GM20000 (cell line): ENCODE measurements at regions not wholly inside any gene's neighbourhood (a gene's known extent, or its start where the extent isn't known, plus 50 kb on each side); places are given as distances from the start of the nearest gene placed in this dataset.

Experiments used
- DNase-seq: peaks from one replicate; pipeline ENCODE4 v3.0.0; 2012; ENCODE audit warnings: low spot score
- CTCF ChIP-seq: IDR thresholded peaks from 2 replicates; pipeline ENCODE4 v1.5.1; 2012; ENCODE audit warnings: mild to moderate bottlenecking, control low read depth; ENCODE audit errors: extremely low read depth, missing control alignments

GRCh38 chr1:72540674-72541073 lies 258.3 kb upstream of the NEGR1 start:
- no peak for TF ChIP-seq CTCF
- DNase-seq = no peak

DNA sequence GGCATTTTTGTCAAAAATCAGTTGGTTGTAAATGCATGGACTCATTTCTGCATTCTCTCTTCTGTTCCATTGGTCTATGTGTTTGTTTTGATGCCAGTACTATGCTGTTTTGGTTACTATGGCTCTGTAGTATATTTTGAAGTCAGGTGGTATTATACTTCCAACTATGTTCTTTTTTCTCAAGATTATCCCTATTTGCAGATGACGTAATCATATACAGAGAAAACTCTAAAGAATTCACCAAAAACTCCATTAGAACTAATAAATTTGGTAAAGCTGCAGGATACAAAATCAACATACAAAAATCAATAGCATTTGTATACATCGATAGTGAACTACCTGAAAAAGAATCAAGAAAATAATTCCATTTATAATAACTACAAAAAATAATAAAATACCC lies 253.1 kb upstream of the NEGR1 start:
- TF ChIP-seq CTCF = no peak
- DNase-seq = no peak

- no peak for TF ChIP-seq CTCF
- DNase-seq = no peak
These were observed 248.3 kb upstream of the NEGR1 start for GRCh38 chr1:72530646-72531045.

DNA sequence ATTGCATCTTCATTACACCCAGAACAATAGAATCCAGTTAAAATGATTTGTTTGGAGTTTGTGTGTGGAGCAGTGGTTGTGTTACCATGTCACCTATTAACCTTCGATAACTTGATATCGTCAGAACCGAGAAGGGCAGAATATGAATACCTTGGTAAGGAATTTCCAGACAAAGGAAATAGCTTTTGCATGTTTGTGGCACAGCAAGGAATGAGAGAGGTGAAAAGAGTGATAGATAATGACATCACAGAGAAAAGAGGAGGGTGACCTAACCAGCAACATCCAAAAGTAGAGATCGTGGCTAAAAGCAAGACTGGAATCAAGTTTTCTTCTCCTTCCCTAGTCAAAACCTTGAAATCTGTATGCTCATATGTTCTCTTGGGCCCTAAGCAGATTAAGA lies 244.6 kb upstream of the NEGR1 start:
- TF ChIP-seq CTCF = no peak
- DNase-seq = no peak

DNA sequence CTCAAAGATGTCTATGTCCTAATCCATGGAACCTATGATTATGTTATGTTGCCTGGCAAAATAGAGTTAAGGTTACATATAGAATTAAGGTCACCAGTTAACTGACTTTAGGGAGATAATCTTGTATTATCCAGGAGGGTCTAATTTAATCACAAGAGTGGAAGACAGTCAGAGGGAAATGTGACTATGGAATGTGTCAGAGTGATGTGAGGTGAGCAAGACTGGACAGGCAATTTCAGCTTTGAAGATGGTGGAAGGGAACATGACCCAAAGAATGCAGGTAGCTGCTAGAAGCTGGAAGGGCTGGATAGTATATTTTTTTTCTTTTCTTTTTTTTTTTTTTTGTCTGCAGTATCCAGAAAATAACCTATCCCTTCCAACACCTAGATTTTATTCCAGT lies 241.7 kb upstream of the NEGR1 start:
- TF ChIP-seq CTCF = no peak
- DNase-seq = no peak

- no peak for TF ChIP-seq CTCF
- DNase-seq = no peak
These were observed 239.3 kb upstream of the NEGR1 start for GRCh38 chr1:72521659-72522058.

DNA sequence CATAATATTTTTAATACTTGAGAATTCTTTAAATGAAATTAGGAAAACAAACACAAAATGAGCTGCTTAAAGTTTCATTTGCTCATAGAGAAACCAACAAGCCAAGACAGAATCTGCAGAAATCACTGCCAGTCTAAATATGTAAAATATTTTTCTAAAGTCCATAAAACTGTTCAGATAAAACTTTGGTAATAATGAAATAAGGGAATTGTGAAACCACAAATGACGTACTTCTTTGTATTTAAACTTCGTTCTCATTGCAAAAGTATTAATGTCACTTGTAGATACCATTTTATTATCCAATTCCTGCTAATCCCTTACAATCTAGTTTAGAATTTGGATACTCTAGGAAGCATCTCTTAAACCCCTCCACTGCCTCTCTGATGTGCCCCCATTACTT lies 234.5 kb upstream of the NEGR1 start:
- DNase-seq = no peak
- TF ChIP-seq CTCF = no peak
